ENCODE measurements at regions not wholly inside any gene's neighbourhood (a gene's known extent, or its start where the extent isn't known, plus 50 kb on each side); places are given as distances from the start of the nearest gene placed in this dataset.

DNA sequence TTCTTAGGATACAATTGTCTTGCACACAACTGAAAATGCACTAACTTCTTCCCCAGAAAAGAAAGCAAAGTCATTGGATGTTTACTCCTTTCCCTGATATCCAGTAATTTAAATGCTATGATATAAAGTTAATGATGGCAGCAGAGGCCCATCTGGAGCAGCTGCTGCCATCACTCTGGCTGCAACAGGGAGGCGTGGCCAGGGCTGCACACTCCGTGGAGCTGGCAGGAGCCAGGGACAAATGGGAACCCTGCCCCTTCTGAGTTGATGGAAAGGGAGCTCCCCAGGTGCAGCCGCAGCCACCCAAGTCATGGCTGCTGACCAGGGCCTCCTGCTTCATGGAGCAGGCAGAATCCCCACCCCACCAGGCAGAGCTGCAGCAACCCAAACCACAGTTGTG, 72.6 kb upstream of the ALDH1A3 start:
- TF ChIP-seq ZNF510 (tag by site-specific recombination; IDR thresholded peaks at IDR 0.05; ENCODE audit: insufficient replicate concordance) (no peak), ZBTB20 (tag by site-specific recombination; IDR thresholded peaks at IDR 0.05) (no peak), SETDB1 (IDR thresholded peaks at IDR 0.05; ENCODE audit: insufficient read length, low read length) (no peak), ZNF707 (tag by site-specific recombination; IDR thresholded peaks at IDR 0.05) (no peak), ZNF791 (tag by site-specific recombination; IDR thresholded peaks at IDR 0.05) (no peak), ZNF777 (tag by site-specific recombination; IDR thresholded peaks at IDR 0.05; ENCODE audit: borderline replicate concordance) (no peak), YY2 (tag by site-specific recombination; IDR thresholded peaks at IDR 0.05) (no peak), ZNF626 (tag by site-specific recombination; IDR thresholded peaks at IDR 0.05) (no peak), ZNF16 (tag by site-specific recombination; IDR thresholded peaks at IDR 0.05; ENCODE audit: low read depth) (no peak)
- TF ChIP-seq, protein P1, sequence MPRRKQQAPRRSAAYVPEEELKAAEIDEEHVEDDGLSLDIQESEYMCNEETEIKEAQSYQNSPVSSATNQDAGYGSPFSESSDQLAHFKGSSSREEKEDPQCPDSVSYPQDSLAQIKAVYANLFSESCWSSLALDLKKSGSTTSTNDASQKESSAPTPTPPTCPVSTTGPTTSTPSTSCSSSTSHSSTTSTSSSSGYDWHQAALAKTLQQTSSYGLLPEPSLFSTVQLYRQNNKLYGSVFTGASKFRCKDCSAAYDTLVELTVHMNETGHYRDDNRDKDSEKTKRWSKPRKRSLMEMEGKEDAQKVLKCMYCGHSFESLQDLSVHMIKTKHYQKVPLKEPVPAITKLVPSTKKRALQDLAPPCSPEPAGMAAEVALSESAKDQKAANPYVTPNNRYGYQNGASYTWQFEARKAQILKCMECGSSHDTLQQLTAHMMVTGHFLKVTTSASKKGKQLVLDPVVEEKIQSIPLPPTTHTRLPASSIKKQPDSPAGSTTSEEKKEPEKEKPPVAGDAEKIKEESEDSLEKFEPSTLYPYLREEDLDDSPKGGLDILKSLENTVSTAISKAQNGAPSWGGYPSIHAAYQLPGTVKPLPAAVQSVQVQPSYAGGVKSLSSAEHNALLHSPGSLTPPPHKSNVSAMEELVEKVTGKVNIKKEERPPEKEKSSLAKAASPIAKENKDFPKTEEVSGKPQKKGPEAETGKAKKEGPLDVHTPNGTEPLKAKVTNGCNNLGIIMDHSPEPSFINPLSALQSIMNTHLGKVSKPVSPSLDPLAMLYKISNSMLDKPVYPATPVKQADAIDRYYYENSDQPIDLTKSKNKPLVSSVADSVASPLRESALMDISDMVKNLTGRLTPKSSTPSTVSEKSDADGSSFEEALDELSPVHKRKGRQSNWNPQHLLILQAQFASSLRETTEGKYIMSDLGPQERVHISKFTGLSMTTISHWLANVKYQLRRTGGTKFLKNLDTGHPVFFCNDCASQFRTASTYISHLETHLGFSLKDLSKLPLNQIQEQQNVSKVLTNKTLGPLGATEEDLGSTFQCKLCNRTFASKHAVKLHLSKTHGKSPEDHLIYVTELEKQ (tag by site-specific recombination; IDR thresholded peaks at IDR 0.05; ENCODE audit: borderline replicate concordance), result no peak
- TF ChIP-seq, protein P2, sequence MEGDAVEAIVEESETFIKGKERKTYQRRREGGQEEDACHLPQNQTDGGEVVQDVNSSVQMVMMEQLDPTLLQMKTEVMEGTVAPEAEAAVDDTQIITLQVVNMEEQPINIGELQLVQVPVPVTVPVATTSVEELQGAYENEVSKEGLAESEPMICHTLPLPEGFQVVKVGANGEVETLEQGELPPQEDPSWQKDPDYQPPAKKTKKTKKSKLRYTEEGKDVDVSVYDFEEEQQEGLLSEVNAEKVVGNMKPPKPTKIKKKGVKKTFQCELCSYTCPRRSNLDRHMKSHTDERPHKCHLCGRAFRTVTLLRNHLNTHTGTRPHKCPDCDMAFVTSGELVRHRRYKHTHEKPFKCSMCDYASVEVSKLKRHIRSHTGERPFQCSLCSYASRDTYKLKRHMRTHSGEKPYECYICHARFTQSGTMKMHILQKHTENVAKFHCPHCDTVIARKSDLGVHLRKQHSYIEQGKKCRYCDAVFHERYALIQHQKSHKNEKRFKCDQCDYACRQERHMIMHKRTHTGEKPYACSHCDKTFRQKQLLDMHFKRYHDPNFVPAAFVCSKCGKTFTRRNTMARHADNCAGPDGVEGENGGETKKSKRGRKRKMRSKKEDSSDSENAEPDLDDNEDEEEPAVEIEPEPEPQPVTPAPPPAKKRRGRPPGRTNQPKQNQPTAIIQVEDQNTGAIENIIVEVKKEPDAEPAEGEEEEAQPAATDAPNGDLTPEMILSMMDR (tag by site-specific recombination; IDR thresholded peaks at IDR 0.05), result no peak
- TF ChIP-seq, protein P3, sequence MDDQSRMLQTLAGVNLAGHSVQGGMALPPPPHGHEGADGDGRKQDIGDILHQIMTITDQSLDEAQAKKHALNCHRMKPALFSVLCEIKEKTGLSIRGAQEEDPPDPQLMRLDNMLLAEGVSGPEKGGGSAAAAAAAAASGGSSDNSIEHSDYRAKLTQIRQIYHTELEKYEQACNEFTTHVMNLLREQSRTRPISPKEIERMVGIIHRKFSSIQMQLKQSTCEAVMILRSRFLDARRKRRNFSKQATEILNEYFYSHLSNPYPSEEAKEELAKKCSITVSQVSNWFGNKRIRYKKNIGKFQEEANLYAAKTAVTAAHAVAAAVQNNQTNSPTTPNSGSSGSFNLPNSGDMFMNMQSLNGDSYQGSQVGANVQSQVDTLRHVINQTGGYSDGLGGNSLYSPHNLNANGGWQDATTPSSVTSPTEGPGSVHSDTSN (CRISPR knock-in tag; IDR thresholded peaks at IDR 0.05), result no peak

Measured in HEK293 (cell line).